DMS53 treated with DMSO at 0.1 percent for 48 hours (cell line): ENCODE measurements at regions not wholly inside any gene's neighbourhood (a gene's known extent, or its start where the extent isn't known, plus 50 kb on each side); places are given as distances from the start of the nearest gene placed in this dataset.
"Not testable (repeated sequence)": the region's sequence is repeated elsewhere in the genome, so short reads cannot be mapped to it uniquely, and the experiment has no call there.

Experiments used
- DNase-seq: peaks from one replicate; lab custom pipeline; 2025; ENCODE audit not compliant: unreplicated experiment; lab: John Stamatoyannopoulos, UW

DNA sequence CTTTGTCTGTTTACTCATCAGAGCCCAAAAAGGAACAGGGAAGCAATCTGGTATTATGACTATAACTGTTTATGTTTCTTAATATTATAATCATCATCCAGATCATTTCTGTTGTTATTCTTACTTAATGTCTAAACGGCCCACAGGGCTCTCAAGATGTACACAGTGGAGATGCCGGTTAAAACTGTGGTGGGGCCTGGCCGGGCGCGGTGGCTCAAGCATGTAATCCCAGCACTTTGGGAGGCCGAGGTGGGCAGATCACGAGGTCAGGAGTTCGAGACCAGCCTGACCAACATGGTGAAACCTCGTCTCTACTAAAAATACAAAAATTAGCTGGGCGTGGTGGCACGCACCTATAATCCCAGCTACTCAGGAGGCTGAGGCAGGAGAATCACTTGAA, 381.2 kb upstream of the CAMK1G start:
- DNase-seq, result not testable (repeated sequence)

GRCh38 chr1:209202830-209203532, 380.5 kb upstream of the CAMK1G start:
- peak; percentile 66 for DNase-seq

DNA sequence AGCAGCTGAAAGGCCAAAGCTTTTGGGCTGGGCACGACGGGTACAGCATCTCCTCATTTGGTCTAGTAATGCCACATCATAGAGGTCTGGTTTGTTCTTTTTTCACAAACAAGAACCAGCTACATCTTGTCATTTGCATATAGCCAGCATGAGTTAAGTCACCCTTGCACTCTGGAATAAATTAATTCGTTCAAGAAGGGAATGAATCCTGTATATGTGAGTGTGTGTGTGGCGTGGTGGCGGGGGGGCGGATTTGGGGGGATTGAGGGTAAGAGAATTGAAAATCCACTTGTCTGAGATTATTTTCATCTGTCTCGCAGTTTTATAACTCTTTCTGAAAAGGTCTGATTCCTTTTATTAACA, 380.0 kb upstream of the CAMK1G start:
- no peak for DNase-seq

DNA sequence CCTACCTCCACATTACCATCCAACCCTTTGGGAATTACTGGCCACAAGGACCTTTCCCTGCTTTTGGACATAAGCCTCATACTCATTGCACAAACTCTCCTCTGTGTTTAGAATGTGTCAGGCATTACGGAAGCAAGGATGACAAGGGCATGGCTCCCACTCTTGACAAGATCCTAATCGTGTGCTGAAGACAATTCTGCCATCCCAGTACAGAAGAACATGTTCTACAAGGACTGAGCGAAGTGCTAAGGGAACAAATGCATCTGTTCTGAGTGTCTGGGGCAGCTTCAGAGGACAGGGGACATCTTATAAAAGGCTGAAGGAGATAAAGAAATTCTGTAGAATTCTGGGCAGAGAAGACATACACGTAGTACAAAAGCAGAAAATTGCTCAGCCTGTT, 378.5 kb upstream of the CAMK1G start:
- DNase-seq, result no peak

- DNase-seq, result no peak
Measured at GRCh38 chr1:209207126-209207700, 376.3 kb upstream of the CAMK1G start.

GRCh38 chr1:209207701-209208286, 375.7 kb upstream of the CAMK1G start:
- DNase-seq, result peak; percentile 70

DNA sequence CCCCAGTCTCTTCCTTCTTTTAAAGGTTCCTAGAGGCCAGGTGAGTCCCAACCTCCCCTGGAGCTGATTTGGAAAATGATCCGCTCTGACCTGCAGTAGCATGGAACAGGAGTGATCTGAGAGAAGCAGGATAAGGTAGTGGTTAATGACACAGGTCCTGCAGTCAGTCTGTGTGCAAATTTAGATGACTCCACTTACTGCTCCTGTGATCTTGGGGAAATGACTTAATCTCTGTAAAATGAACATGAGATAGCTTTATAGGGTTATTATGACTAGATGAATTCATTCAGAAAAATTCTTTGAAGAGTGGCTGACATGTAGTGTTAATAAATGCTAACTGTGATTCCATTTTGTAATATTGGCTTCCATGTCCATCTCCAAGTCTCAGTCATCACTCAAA, 374.9 kb upstream of the CAMK1G start:
- DNase-seq, result no peak

DNA sequence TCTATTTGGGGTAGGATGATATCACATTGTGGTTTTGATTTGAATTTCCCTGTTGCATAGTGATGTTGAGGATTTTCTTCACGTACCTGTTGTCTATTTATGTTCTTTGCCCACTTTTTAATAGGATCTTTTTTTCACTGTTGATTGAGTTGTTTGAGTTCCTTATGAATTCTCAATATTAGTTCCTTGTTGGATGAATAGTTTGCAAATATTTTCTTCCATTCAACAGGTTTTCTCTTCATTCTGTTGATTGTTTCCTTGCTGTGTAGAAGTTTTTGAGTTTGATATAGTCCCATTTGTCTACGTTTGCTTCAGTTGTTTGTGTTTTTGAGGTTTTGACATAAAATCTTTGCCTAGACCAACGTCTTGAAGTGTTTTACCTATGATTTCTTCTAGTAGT, 369.5 kb upstream of the CAMK1G start:
- DNase-seq, result no peak

DNA sequence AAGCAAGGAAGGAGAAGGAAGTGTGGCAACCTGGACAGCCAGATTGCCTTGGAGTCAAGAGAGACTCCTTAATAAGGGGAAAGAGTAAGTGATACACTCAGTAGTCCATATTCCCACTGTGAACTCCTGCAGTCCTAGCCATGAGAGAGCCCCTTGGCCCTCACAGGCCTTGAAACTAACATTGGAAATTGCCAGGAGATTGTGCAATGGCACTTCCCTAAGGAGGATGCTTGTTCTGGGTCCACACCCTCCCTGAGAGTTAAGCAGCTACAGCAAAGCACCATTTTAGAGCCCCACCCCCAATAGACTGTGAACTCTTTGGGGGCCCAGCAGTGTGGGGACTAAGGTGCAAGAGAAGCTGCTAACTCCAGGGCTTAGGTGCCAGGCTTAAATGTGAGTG, 367.7 kb upstream of the CAMK1G start:
- DNase-seq, result no peak

GRCh38 chr1:209218113-209218512, 365.4 kb upstream of the CAMK1G start:
- DNase-seq, result no peak

DNA sequence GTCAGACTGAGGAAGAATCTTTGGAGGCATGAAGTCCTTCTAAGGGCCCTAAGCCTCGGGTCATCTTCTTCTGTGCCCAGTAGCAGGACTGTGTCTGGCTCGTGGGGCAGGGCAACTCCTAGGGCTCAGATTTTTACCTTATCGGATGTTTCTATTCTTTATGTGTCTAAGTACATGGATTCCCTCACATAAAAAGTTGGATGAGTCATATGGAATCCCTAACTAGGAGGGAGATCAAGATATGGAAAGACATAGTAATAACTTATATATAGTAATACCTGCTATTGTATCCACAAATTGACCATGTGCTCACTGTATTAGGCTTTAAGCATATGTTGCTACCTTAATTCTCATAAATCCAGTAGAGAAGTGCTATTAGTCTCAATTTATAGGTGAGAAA, 364.5 kb upstream of the CAMK1G start:
- DNase-seq, result no peak

- DNase-seq, result no peak
Measured at GRCh38 chr1:209219791-209220524, 363.6 kb upstream of the CAMK1G start.

GRCh38 chr1:209222826-209223225, 360.7 kb upstream of the CAMK1G start:
- no peak for DNase-seq

- no peak for DNase-seq
Measured at GRCh38 chr1:209223791-209224190, 359.7 kb upstream of the CAMK1G start.

- no peak for DNase-seq
Measured at GRCh38 chr1:209224886-209225285, 358.6 kb upstream of the CAMK1G start.

DNA sequence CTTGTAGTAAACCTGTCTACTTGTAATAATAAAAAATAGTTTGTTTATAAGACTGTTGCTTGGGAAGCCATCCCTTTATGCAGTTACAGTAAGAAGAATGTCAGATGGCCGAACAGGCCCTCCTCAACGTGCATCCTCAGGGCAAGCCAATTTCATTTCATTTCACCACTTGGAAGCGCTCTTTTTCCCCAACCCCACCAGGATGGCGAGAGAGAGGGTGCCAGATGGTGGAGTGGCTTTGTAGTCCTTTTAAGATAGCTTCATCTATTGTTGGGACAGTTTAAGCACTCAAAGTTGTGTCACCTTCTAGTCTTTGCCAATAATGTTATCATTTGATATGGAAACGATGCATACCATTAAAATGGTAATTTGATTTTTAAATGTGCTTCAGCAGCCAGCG, 356.3 kb upstream of the CAMK1G start:
- no peak for DNase-seq

GRCh38 chr1:209227941-209228340, 355.6 kb upstream of the CAMK1G start:
- no peak for DNase-seq

DNA sequence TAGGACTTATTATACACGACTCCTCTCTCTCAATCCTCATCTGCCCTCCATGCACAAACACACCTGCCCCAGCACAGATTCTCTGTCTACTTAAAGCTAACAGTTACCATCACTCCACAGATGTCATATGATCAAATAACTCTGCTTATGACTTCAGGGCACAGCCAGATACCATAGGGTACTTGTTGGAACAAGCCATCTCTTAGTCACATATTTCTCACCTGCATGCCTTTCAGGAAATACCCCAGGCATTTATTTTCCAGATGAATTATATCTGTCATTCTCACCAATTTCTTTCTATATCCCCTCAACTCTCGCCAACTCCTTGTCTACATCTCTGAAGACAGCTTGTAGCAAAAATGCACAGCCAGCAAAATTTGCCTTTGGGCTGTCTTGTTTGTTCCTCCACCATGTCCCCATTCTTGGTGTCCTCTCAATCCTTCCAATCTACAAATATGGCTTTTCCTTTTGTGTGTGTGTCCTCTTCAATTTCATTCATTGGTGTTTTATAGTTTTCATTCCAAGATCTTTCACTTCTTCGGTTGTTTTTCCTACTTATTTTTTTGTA, 353.9 kb upstream of the CAMK1G start:
- peak; percentile 4 for DNase-seq

- no peak for DNase-seq
Measured at GRCh38 chr1:209230314-209230713, 353.2 kb upstream of the CAMK1G start.

- DNase-seq, result no peak
Measured at GRCh38 chr1:209231476-209232156, 351.9 kb upstream of the CAMK1G start.

GRCh38 chr1:209232197-209232596, 351.3 kb upstream of the CAMK1G start:
- no peak for DNase-seq
